Fibroblast of villous mesenchyme (primary cell): ENCODE measurements at regions not wholly inside any gene's neighbourhood (a gene's known extent, or its start where the extent isn't known, plus 50 kb on each side); places are given as distances from the start of the nearest gene placed in this dataset.

Source experiments
- DNase-seq: peaks from one replicate; pipeline ENCODE4 v3.0.0-alpha.2; 2010; ENCODE audit warnings: low read depth
- H3K4me3 ChIP-seq: 2 replicates; pipeline ENCODE4 v1.5.1; 2011; ENCODE audit warnings: low read depth, mild to moderate bottlenecking, low read length
- CTCF ChIP-seq: IDR thresholded peaks from 2 replicates; pipeline ENCODE4 v1.5.1; 2012; ENCODE audit warnings: low read depth, mild to moderate bottlenecking, low read length; ENCODE audit not compliant: insufficient read depth

- no peak for DNase-seq
- no peak overlapping the region for H3K4me3 ChIP-seq
- TF ChIP-seq CTCF: no peak
Measured at GRCh38 chr16:26708428-26708827, 358.3 kb upstream of the C16orf82 start.

- H3K4me3 ChIP-seq: no peak overlapping the region
- no peak for DNase-seq
- no peak for TF ChIP-seq CTCF
Measured at GRCh38 chr16:26709175-26709574, 357.6 kb upstream of the C16orf82 start.

GRCh38 chr16:26709754-26710153 lies 357.0 kb upstream of the C16orf82 start:
- no peak overlapping the region for H3K4me3 ChIP-seq
- TF ChIP-seq CTCF: no peak
- DNase-seq: no peak

GRCh38 chr16:26710450-26710849 lies 356.3 kb upstream of the C16orf82 start:
- no peak for DNase-seq
- no peak for TF ChIP-seq CTCF
- H3K4me3 ChIP-seq: no peak overlapping the region

GRCh38 chr16:26712876-26713275 lies 353.9 kb upstream of the C16orf82 start:
- no peak overlapping the region for H3K4me3 ChIP-seq
- DNase-seq: no peak
- no peak for TF ChIP-seq CTCF

- H3K4me3 ChIP-seq: no peak overlapping the region
- TF ChIP-seq CTCF: no peak
- no peak for DNase-seq
Measured at GRCh38 chr16:26715969-26716368, 350.8 kb upstream of the C16orf82 start.

- TF ChIP-seq CTCF: no peak
- no peak overlapping the region for H3K4me3 ChIP-seq
- no peak for DNase-seq
Measured at GRCh38 chr16:26717826-26718225, 348.9 kb upstream of the C16orf82 start.
